Ovary (tissue), 7 donors: ENCODE measurements at regions not wholly inside any gene's neighbourhood (a gene's known extent, or its start where the extent isn't known, plus 50 kb on each side); places are given as distances from the start of the nearest gene placed in this dataset.

Source experiments
- DNase-seq, 5 donors: peaks; one replicate each; pipeline ENCODE4 v3.0.0-alpha.2; 2019 to 2020
- H3K27ac ChIP-seq, 2 donors: fragments of 200-600 bp; one replicate each; pipeline versions ENCODE4 v1.5.1 to v1.8.0; 2019 to 2022
- H3K27me3 ChIP-seq: fragments of 200-600 bp; one replicate; pipeline ENCODE4 v1.8.0; 2022
- H3K36me3 ChIP-seq: fragments of 200-600 bp; sonication (generic); one replicate; pipeline ENCODE4 v1.5.1; 2019
- H3K4me1 ChIP-seq: one replicate; pipeline ENCODE4 v1.8.1; 2013; ENCODE audit warnings: mild to moderate bottlenecking, moderate library complexity; ENCODE audit not compliant: insufficient read depth
- H3K4me3 ChIP-seq: fragments of 200-600 bp; sonication (generic); one replicate; pipeline ENCODE4 v1.5.1; 2017
- H3K9me3 ChIP-seq, 2 donors: fragments of 200-600 bp in 1 of 2; sonication (generic) in 1 of 2; one replicate each; pipeline versions ENCODE4 v1.5.1 to v1.8.1; 2013 to 2019; ENCODE audit warnings: mild to moderate bottlenecking in 1 of 2, moderate library complexity in 1 of 2
- CTCF ChIP-seq, 3 donors: fragments of 450-650 bp in 2 of 3; fragments of 200-600 bp in 1 of 3; IDR thresholded peaks; one replicate each; pipeline versions ENCODE4 v1.5.1 to v1.8.0; 2016 to 2022; ENCODE audit warnings: antibody characterized with exemption in 3 of 3, mild to moderate bottlenecking in 1 of 3
- EP300 ChIP-seq: sonication (generic); formaldehyde crosslinking; IDR thresholded peaks from one replicate; pipeline ENCODE4 v1.6.1; 2017; ENCODE audit warnings: antibody characterized with exemption
- POLR2A ChIP-seq: fragments of 450-650 bp; IDR thresholded peaks from one replicate; pipeline ENCODE4 v1.6.1; 2017; ENCODE audit warnings: antibody characterized with exemption, mild to moderate bottlenecking, moderate library complexity
- WGBS, 3 donors: extraction: QIAGEN DNeasy Blood & Tissue Kit in 1 of 3; methylation state at CpG; one replicate each; pipeline versions ENCODE4 v1.1.5 to v1.1.7; 2013 to 2017; 5-methylcytosine and 5-hydroxymethylcytosine counted together
- intact Hi-C, 4 donors: fragments of 100-400 bp; cut with DNase I; formaldehyde crosslinking; loops; one replicate each; pipeline versions ENCODE4 v1.11.0 to v1.15.1; 2022 to 2023
- donor health status: DM: no; HTN: no; CAD: no; lungs with moderate emphysema.
- donor health status: DM: no; HTN: no; CAD: no.
- donor health status: Bipolar disorder and iron deficiency.
- donor health status: DM: no; HTN: no; CAD: no.
- donor health status: DM: yes; HTN: yes; CAD: no.

- Histone ChIP-seq H3K4me3 (no peak overlapping the region), H3K27ac (no peak overlapping the region), H3K27me3 (no peaks in the 10 kb centered on the region), H3K4me1 (no peaks in the 10 kb centered on the region), H3K9me3 (no peaks in the 10 kb centered on the region), H3K36me3 (no peaks in the 10 kb centered on the region)
- 3 to 13% (median 8%) methylated on average over 1 of the region's 1 CpG for WGBS, 3 donors
- no peak for TF ChIP-seq POLR2A
- TF ChIP-seq CTCF (IDR thresholded peaks at IDR 0.05): no peak
- no peak for TF ChIP-seq EP300
- DNase-seq: no peak
- intact Hi-C loops: no loop called here
Observed at GRCh38 chr4:56743550-56743949, 62.5 kb upstream of the HOPX start.

GRCh38 chr4:56742080-56742871 lies 61.2 kb upstream of the HOPX start:
- Histone ChIP-seq H3K4me3 (no peak overlapping the region), H3K9me3 (no peaks in the 10 kb centered on the region), H3K36me3 (no peaks in the 10 kb centered on the region), H3K4me1 (no peaks in the 10 kb centered on the region), H3K27me3 (no peaks in the 10 kb centered on the region), H3K27ac (no peak overlapping the region)
- DNase-seq: no peak
- intact Hi-C loops: no loop called here
- no peak for TF ChIP-seq CTCF (IDR thresholded peaks at IDR 0.05)
- TF ChIP-seq EP300: no peak
- no peak for TF ChIP-seq POLR2A
- WGBS, 3 donors: 87 to 92% (median 89%) methylated on average over 8 of the region's 8 CpGs

GRCh38 chr4:56741595-56741994 lies 60.5 kb upstream of the HOPX start:
- 90 to 98% (median 91%) methylated on average over 1 of the region's 1 CpG for WGBS, 3 donors
- TF ChIP-seq CTCF (IDR thresholded peaks at IDR 0.05): no peak
- TF ChIP-seq EP300: no peak
- TF ChIP-seq POLR2A: no peak
- no peak overlapping the region for H3K4me3 ChIP-seq

GRCh38 chr4:56739066-56739777 lies 58.1 kb upstream of the HOPX start:
- WGBS, 3 donors: 65 to 68% (median 66%) methylated on average over 4 of the region's 4 CpGs
- intact Hi-C loops: no loop called here
- no peak for TF ChIP-seq EP300
- no peak for TF ChIP-seq POLR2A
- no peak for TF ChIP-seq CTCF (IDR thresholded peaks at IDR 0.05)

More at GRCh38 chr4:56741595-56741994, 60.5 kb upstream of the HOPX start:
- Histone ChIP-seq H3K4me1 (no peaks in the 10 kb centered on the region), H3K27ac (no peak overlapping the region), H3K9me3 (no peaks in the 10 kb centered on the region), H3K27me3 (no peaks in the 10 kb centered on the region), H3K36me3 (no peaks in the 10 kb centered on the region)
- intact Hi-C loops: no loop called here
- DNase-seq: no peak

More at GRCh38 chr4:56739066-56739777, 58.1 kb upstream of the HOPX start:
- DNase-seq: no peak
- H3K36me3 ChIP-seq: no peaks in the 10 kb centered on the region
- H3K27me3 ChIP-seq: no peaks in the 10 kb centered on the region
- no peaks in the 10 kb centered on the region for H3K4me1 ChIP-seq
- H3K27ac ChIP-seq: no peak overlapping the region
- H3K4me3 ChIP-seq: no peak overlapping the region
- no peaks in the 10 kb centered on the region for H3K9me3 ChIP-seq
